Activated CD4-positive, alpha-beta memory T cell treated with anti-CD3 and anti-CD28 coated beads, Interleukin-2, amount 10 ng/mL, durations not matched to agents 7 days and 5 days (primary cell): ENCODE measurements at regions not wholly inside any gene's neighbourhood (a gene's known extent, or its start where the extent isn't known, plus 50 kb on each side); places are given as distances from the start of the nearest gene placed in this dataset.

Experiments
- CTCF ChIA-PET: fragments of 350-600 bp; sonication (Branson Sonifier 250); formaldehyde crosslinking; loops from one replicate; lab custom pipeline; 2021; ENCODE audit warnings: antibody characterized with exemption, inconsistent platforms; lab: Charles Lee
- POLR2A ChIA-PET: fragments of 350-600 bp; sonication (Branson Sonifier 250); formaldehyde crosslinking; loops from one replicate; lab custom pipeline; 2021; ENCODE audit warnings: antibody characterized with exemption; lab: Charles Lee
- DNase-seq: peaks from one replicate; pipeline ENCODE4 v3.0.0-alpha.2; 2020
- H3K27ac Mint-ChIP-seq: one replicate; pipeline ENCODE4 v1.8.0; 2021; ENCODE audit warnings: mild to moderate bottlenecking, mixed read lengths
- H3K27me3 Mint-ChIP-seq: one replicate; pipeline ENCODE4 v1.8.0; 2021; ENCODE audit warnings: mixed read lengths
- H3K36me3 Mint-ChIP-seq: one replicate; pipeline ENCODE4 v1.8.0; 2021; ENCODE audit warnings: low read depth, mixed read lengths
- H3K4me1 Mint-ChIP-seq: one replicate; pipeline ENCODE4 v1.8.0; 2021; ENCODE audit warnings: mixed read lengths
- H3K4me3 Mint-ChIP-seq: one replicate; pipeline ENCODE4 v1.8.0; 2021; ENCODE audit warnings: mild to moderate bottlenecking, mixed read lengths
- H3K9me3 Mint-ChIP-seq: one replicate; pipeline ENCODE4 v1.8.0; 2021; ENCODE audit warnings: mixed read lengths

- POLR2A ChIA-PET, result no interaction called here
- Mint-ChIP-seq H3K27ac (no peak overlapping the region), H3K9me3 (peaks cover 5% of the 10 kb centered on the region), H3K4me1 (no peaks in the 10 kb centered on the region), H3K4me3 (no peak overlapping the region), H3K27me3 (no peaks in the 10 kb centered on the region), H3K36me3 (no peaks in the 10 kb centered on the region)
- CTCF ChIA-PET, result no interaction called here
- no peak for DNase-seq
Measured at GRCh38 chr11:109586789-109587188, 164.8 kb downstream of the C11orf87 start.

DNA sequence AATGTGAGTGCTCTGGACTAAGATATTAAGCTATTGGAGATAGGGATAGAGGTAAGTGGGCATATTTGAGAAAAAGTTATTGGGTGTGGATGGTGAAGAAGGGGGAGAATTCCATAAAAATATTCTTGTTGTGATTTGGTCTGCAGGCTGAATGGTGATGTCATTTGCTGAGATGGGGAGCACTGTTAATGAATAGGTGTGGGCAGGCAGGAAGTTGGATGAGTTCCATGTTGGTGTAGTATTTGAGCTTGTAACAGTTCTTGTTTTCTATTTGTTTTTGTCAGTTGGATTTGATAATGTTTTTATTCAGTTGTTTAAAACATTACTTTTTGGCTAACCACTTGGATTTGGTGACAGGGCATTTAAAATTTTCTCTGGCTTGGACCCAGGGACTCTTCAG lies 168.8 kb downstream of the C11orf87 start:
- ChIA-PET POLR2A (no interaction called here), CTCF (no interaction called here)
- Mint-ChIP-seq H3K27me3 (no peaks in the 10 kb centered on the region), H3K4me3 (no peak overlapping the region), H3K36me3 (no peaks in the 10 kb centered on the region), H3K27ac (no peak overlapping the region), H3K9me3 (peaks cover 4% of the 10 kb centered on the region), H3K4me1 (no peaks in the 10 kb centered on the region)
- DNase-seq, result no peak

DNA sequence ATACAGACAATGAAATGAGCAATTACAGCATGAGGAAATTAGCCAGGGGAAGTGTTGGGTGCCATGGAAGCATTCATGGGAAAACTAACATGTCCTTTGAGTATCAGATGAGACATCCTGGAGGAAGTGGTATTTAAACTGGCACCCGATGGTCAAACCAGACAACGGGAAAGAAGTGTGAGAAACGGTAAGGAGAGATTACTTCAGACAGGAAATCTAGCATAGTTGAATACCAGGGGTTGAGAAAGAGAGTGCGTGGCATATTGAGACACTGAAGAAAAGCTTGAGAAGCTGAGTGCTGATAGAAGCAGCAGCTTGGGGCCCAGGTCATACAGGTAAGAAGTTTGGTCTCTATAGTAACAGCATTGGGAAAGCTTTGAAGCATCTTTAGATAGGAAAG lies 175.3 kb downstream of the C11orf87 start:
- no peak overlapping the region for H3K27ac Mint-ChIP-seq
- H3K4me1 Mint-ChIP-seq, result no peaks in the 10 kb centered on the region
- no peak overlapping the region for H3K4me3 Mint-ChIP-seq
- ChIA-PET POLR2A (no interaction called here), CTCF (no interaction called here)
- DNase-seq, result no peak
- no peaks in the 10 kb centered on the region for H3K36me3 Mint-ChIP-seq
- H3K9me3 Mint-ChIP-seq, result no peaks in the 10 kb centered on the region
- no peaks in the 10 kb centered on the region for H3K27me3 Mint-ChIP-seq

GRCh38 chr11:109604481-109605400 lies 182.8 kb downstream of the C11orf87 start:
- ChIA-PET POLR2A (no interaction called here), CTCF (no interaction called here)
- DNase-seq, result no peak
- Mint-ChIP-seq H3K27me3 (no peaks in the 10 kb centered on the region), H3K9me3 (no peaks in the 10 kb centered on the region), H3K36me3 (no peaks in the 10 kb centered on the region), H3K4me1 (no peaks in the 10 kb centered on the region), H3K27ac (no peak overlapping the region), H3K4me3 (no peak overlapping the region)

DNA sequence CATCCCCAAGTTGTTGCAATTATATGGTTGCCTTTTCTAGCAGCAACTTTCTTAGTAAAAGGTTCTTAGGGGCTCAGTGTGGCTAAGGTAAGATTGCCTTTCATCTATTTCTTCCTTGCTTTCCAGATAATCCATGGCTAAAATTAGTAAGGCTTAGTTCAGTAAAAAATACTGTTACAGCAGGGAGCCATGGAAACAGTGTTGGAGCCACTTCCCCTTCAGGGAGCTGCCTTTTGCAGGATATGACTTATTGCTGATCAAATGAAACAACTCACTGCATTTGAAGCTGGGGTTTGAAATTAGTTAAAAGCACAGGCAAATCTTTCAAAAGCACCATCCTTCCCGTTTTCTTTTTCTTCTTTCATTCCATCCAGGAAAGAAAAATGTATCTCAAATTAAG lies 184.3 kb downstream of the C11orf87 start:
- CTCF ChIA-PET, result no interaction called here
- H3K4me3 Mint-ChIP-seq, result no peak overlapping the region

GRCh38 chr11:109609454-109610185 lies 187.6 kb downstream of the C11orf87 start:
- ChIA-PET POLR2A (no interaction called here), CTCF (no interaction called here)
- Mint-ChIP-seq H3K36me3 (no peaks in the 10 kb centered on the region), H3K4me3 (no peak overlapping the region), H3K27ac (no peak overlapping the region), H3K4me1 (no peaks in the 10 kb centered on the region), H3K27me3 (no peaks in the 10 kb centered on the region), H3K9me3 (peaks cover 8% of the 10 kb centered on the region)
- no peak for DNase-seq

More for the DNA sequence above, 184.3 kb downstream of the C11orf87 start:
- H3K36me3 Mint-ChIP-seq, result no peaks in the 10 kb centered on the region
- no peak for DNase-seq
- H3K4me1 Mint-ChIP-seq, result no peaks in the 10 kb centered on the region
- no peaks in the 10 kb centered on the region for H3K27me3 Mint-ChIP-seq
- no peaks in the 10 kb centered on the region for H3K9me3 Mint-ChIP-seq
- POLR2A ChIA-PET, result no interaction called here
- no peak overlapping the region for H3K27ac Mint-ChIP-seq

- ChIA-PET POLR2A (no interaction called here), CTCF (no interaction called here)
- no peak overlapping the region for H3K27ac Mint-ChIP-seq
- DNase-seq, result no peak
- H3K27me3 Mint-ChIP-seq, result no peaks in the 10 kb centered on the region
- peaks cover 8% of the 10 kb centered on the region for H3K9me3 Mint-ChIP-seq
- no peak overlapping the region for H3K4me3 Mint-ChIP-seq
- H3K4me1 Mint-ChIP-seq, result no peaks in the 10 kb centered on the region
- H3K36me3 Mint-ChIP-seq, result no peaks in the 10 kb centered on the region
Measured at GRCh38 chr11:109612496-109612895, 190.5 kb downstream of the C11orf87 start.

DNA sequence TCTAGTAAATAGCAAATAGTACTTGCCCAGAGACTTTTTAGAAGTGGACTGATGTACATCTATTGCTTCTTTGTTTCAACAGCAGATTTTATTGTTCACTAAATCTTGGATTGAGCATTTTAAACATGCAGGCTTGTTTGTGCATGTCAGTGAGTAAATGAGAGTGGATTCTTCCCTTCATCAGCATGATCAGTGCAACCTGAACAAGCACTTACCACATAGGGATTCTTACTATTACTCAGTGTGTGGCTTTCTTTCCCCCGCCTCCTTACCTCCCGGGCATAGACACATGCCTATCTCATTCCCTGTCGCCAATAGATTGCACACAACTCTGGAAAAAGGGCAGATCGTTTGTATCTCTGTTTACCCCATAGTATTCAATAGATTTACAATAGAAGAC lies 197.5 kb downstream of the C11orf87 start:
- CTCF ChIA-PET, result no interaction called here
- H3K9me3 Mint-ChIP-seq, result peaks cover 13% of the 10 kb centered on the region
- no peak overlapping the region for H3K4me3 Mint-ChIP-seq
- POLR2A ChIA-PET, result no interaction called here
- DNase-seq, result no peak
- H3K4me1 Mint-ChIP-seq, result no peaks in the 10 kb centered on the region
- no peak overlapping the region for H3K27ac Mint-ChIP-seq
- H3K36me3 Mint-ChIP-seq, result no peaks in the 10 kb centered on the region
- H3K27me3 Mint-ChIP-seq, result no peaks in the 10 kb centered on the region

DNA sequence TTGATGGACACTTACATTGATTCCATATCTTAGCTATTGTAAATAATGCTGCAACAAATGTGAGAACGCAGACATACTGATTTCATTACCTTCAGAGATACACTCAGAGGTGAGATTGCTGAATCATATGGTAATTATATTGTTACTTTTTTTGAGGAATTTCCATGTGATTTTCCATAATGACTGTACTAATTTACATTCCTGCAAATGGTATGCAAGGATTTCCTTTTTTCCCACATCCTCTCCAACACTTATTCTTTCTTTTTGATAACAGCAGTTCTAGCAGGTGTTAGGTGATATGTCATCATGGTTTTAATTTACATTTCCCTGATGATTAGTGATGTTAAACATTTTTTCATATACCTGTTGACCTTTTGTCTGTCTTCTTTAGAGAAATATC lies 207.7 kb downstream of the C11orf87 start:
- DNase-seq, result no peak
- ChIA-PET CTCF (no interaction called here), POLR2A (no interaction called here)
- Mint-ChIP-seq H3K27ac (no peak overlapping the region), H3K9me3 (no peaks in the 10 kb centered on the region), H3K36me3 (no peaks in the 10 kb centered on the region), H3K27me3 (no peaks in the 10 kb centered on the region), H3K4me3 (no peak overlapping the region), H3K4me1 (no peaks in the 10 kb centered on the region)

DNA sequence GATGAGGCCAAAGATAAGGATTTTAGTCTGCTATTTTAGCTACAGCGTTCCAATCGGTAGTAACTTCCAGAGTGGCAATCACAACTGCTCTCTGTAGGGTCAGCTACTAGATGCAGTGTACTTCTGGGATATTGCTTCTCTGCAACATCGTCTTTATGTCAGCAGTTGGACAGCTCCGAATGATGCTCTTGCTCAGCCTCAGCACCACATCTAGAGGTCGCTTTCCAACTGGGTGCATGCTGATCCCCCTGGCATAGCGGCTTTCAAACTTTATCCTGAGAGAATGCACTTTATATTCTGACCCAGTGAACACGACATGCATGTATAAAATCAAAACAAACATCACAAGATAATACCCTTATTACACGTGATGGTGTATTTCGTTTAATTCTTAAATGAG lies 219.6 kb downstream of the C11orf87 start:
- no peak overlapping the region for H3K27ac Mint-ChIP-seq
- no peaks in the 10 kb centered on the region for H3K9me3 Mint-ChIP-seq
- no peaks in the 10 kb centered on the region for H3K4me1 Mint-ChIP-seq
- no peak overlapping the region for H3K4me3 Mint-ChIP-seq
- ChIA-PET POLR2A (no interaction called here), CTCF (no interaction called here)
- DNase-seq, result no peak
- no peaks in the 10 kb centered on the region for H3K27me3 Mint-ChIP-seq
- no peaks in the 10 kb centered on the region for H3K36me3 Mint-ChIP-seq

GRCh38 chr11:109644152-109644551 lies 222.2 kb downstream of the C11orf87 start:
- Mint-ChIP-seq H3K36me3 (no peaks in the 10 kb centered on the region), H3K27ac (no peak overlapping the region), H3K4me3 (no peak overlapping the region), H3K4me1 (no peaks in the 10 kb centered on the region), H3K9me3 (no peaks in the 10 kb centered on the region), H3K27me3 (no peaks in the 10 kb centered on the region)
- ChIA-PET POLR2A (no interaction called here), CTCF (no interaction called here)
- DNase-seq, result no peak

- Mint-ChIP-seq H3K9me3 (no peaks in the 10 kb centered on the region), H3K4me1 (no peaks in the 10 kb centered on the region), H3K27ac (no peak overlapping the region), H3K36me3 (no peaks in the 10 kb centered on the region), H3K27me3 (no peaks in the 10 kb centered on the region), H3K4me3 (no peak overlapping the region)
- no peak for DNase-seq
- ChIA-PET POLR2A (no interaction called here), CTCF (no interaction called here)
Measured at GRCh38 chr11:109648804-109649203, 226.8 kb downstream of the C11orf87 start.

DNA sequence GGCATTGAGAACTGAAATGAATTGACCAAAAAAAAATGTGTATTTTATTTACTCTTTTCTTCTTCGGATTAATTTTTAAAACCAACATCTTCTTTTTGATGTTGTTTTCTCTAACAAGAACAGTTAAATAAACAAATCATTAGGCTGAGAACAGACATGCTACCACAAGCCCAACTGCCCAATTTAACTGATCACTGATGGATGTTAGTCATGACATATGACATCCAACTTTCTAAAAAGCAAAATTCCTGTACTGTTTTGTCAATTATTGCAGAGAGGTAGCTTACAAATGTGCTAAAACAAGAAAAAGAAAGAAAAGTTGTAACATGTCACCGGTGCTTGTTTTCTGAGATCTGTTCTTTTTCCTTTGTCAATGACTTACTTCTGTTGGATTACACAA lies 232.1 kb downstream of the C11orf87 start:
- CTCF ChIA-PET, result no interaction called here
- peaks cover 2% of the 10 kb centered on the region for H3K9me3 Mint-ChIP-seq
- POLR2A ChIA-PET, result interaction anchor here (0.5 kb wide), 1 partner anchor 1159 kb away, joined by 3 read pairs; no protein-coding TSS in a partner anchor

More for the DNA sequence above, 232.1 kb downstream of the C11orf87 start:
- no peak for DNase-seq
- no peaks in the 10 kb centered on the region for H3K36me3 Mint-ChIP-seq
- H3K27me3 Mint-ChIP-seq, result no peaks in the 10 kb centered on the region
- no peaks in the 10 kb centered on the region for H3K4me1 Mint-ChIP-seq
- no peak overlapping the region for H3K27ac Mint-ChIP-seq
- no peak overlapping the region for H3K4me3 Mint-ChIP-seq
